Tibial nerve (tissue), 4 donors: ENCODE measurements at regions not wholly inside any gene's neighbourhood (a gene's known extent, or its start where the extent isn't known, plus 50 kb on each side); places are given as distances from the start of the nearest gene placed in this dataset.

Experiments used
- DNase-seq, 2 donors: peaks; one replicate each; pipeline ENCODE4 v3.0.0-alpha.2; 2019; ENCODE audit warnings: low spot score in 2 of 2
- H3K27ac ChIP-seq, 4 donors: fragments of 200-600 bp; sonication (generic) in 3 of 4; one replicate each; pipeline ENCODE4 v1.5.1; 2017 to 2019; ENCODE audit warnings: mild to moderate bottlenecking in 1 of 4
- H3K27me3 ChIP-seq, 2 donors: fragments of 200-600 bp; sonication (generic) in 1 of 2; one replicate each; pipeline versions ENCODE4 v1.5.1 to v1.6.0; 2017 to 2019
- H3K36me3 ChIP-seq, 3 donors: fragments of 200-600 bp; sonication (generic); one replicate each; pipeline ENCODE4 v1.5.1; 2018 to 2019
- H3K4me1 ChIP-seq, 4 donors: fragments of 200-600 bp; sonication (generic) in 3 of 4; one replicate each; pipeline ENCODE4 v1.5.1; 2017 to 2019
- H3K4me3 ChIP-seq, 4 donors: fragments of 200-600 bp; sonication (generic) in 3 of 4; one replicate each; pipeline ENCODE4 v1.5.1; 2017 to 2019; ENCODE audit warnings: mild to moderate bottlenecking in 1 of 4, moderate library complexity in 1 of 4
- H3K9me3 ChIP-seq, 4 donors: fragments of 200-600 bp; sonication (generic) in 3 of 4; one replicate each; pipeline ENCODE4 v1.5.1; 2017 to 2019
- EP300 ChIP-seq, 2 donors: sonication (generic); formaldehyde crosslinking; IDR thresholded peaks; one replicate each; pipeline ENCODE4 v1.6.1; 2017; ENCODE audit warnings: antibody characterized with exemption in 2 of 2, mild to moderate bottlenecking in 1 of 2
- POLR2A ChIP-seq, 2 donors: fragments of 450-650 bp; IDR thresholded peaks; one replicate each; pipeline ENCODE4 v1.6.1; 2017; ENCODE audit warnings: antibody characterized with exemption in 2 of 2, mild to moderate bottlenecking in 2 of 2, moderate library complexity in 2 of 2
- WGBS, 2 donors: methylation state at CpG; one replicate each; pipeline ENCODE4 v1.1.5; 2018; 5-methylcytosine and 5-hydroxymethylcytosine counted together
- TF ChIP-seq, protein P1 (sequence below), 5 experiments: fragments of 200-600 bp in 3 of 5; fragments of 450-650 bp in 2 of 5; sonication (generic) in 3 of 5; IDR thresholded peaks; one replicate each; pipeline ENCODE4 v1.5.1; 2016 to 2019; ENCODE audit warnings: antibody characterized with exemption in 5 of 5, mild to moderate bottlenecking in 3 of 5, moderate library complexity in 2 of 5

- no peak overlapping the region for H3K4me3 ChIP-seq
- H3K9me3 ChIP-seq: no peaks in the 10 kb centered on the region
- no peaks in the 10 kb centered on the region for H3K36me3 ChIP-seq
- TF ChIP-seq EP300 (IDR thresholded peaks at IDR 0.05) (no peak), POLR2A (IDR thresholded peaks at IDR 0.05) (no peak)
- TF ChIP-seq, protein P1, sequence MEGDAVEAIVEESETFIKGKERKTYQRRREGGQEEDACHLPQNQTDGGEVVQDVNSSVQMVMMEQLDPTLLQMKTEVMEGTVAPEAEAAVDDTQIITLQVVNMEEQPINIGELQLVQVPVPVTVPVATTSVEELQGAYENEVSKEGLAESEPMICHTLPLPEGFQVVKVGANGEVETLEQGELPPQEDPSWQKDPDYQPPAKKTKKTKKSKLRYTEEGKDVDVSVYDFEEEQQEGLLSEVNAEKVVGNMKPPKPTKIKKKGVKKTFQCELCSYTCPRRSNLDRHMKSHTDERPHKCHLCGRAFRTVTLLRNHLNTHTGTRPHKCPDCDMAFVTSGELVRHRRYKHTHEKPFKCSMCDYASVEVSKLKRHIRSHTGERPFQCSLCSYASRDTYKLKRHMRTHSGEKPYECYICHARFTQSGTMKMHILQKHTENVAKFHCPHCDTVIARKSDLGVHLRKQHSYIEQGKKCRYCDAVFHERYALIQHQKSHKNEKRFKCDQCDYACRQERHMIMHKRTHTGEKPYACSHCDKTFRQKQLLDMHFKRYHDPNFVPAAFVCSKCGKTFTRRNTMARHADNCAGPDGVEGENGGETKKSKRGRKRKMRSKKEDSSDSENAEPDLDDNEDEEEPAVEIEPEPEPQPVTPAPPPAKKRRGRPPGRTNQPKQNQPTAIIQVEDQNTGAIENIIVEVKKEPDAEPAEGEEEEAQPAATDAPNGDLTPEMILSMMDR (IDR thresholded peaks at IDR 0.05): no peak
- no peak overlapping the region for H3K27ac ChIP-seq
- H3K4me1 ChIP-seq: peaks cover 0 to 14% (median 0%) of the 10 kb centered on the region in 4 donors
- WGBS, 2 donors: 56 to 67% methylated on average over 2 of the region's 2 CpGs
- no peak for DNase-seq
- no peaks in the 10 kb centered on the region for H3K27me3 ChIP-seq
Measured at GRCh38 chr6:134684423-134684795, 265.5 kb downstream of the ALDH8A1 start.

GRCh38 chr6:134683783-134684422 lies 266.0 kb downstream of the ALDH8A1 start:
- 67 to 74% methylated on average over 2 of the region's 2 CpGs for WGBS, 2 donors
- TF ChIP-seq, protein P1 (IDR thresholded peaks at IDR 0.05): no peak
- TF ChIP-seq POLR2A (IDR thresholded peaks at IDR 0.05) (no peak), EP300 (IDR thresholded peaks at IDR 0.05) (no peak)
- no peak for DNase-seq
- no peaks in the 10 kb centered on the region for H3K36me3 ChIP-seq
- H3K4me1 ChIP-seq: peaks cover 0 to 9% (median 0%) of the 10 kb centered on the region in 4 donors
- no peak overlapping the region for H3K27ac ChIP-seq
- no peaks in the 10 kb centered on the region for H3K27me3 ChIP-seq
- H3K4me3 ChIP-seq: no peak overlapping the region
- H3K9me3 ChIP-seq: no peaks in the 10 kb centered on the region

DNA sequence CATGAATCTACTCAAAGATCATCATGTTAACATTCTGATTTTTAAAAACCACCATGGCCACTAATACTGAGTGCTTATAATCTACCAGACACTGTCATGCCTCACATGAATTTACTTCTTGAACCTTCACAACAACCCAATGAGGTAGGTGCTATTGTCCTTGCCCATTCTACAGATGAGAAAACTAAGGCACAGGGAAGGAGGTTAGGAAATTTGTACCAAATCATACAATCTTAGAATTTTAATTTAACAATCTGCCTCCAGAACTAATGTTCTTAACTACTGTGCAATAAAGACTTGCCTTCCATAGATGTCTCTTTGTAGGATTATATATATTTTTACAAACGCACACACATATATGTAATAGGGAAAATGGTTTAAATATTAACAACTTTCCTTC lies 269.5 kb downstream of the ALDH8A1 start:
- Histone ChIP-seq H3K27me3 (no peaks in the 10 kb centered on the region), H3K4me3 (no peak overlapping the region), H3K9me3 (no peaks in the 10 kb centered on the region), H3K36me3 (no peaks in the 10 kb centered on the region), H3K27ac (no peak overlapping the region), H3K4me1 (no peaks in the 10 kb centered on the region)
- DNase-seq: no peak
- TF ChIP-seq POLR2A (IDR thresholded peaks at IDR 0.05): no peak
- TF ChIP-seq, protein P1 (IDR thresholded peaks at IDR 0.05): no peak
- 97 to 100% methylated on average over 1 of the region's 1 CpG for WGBS, 2 donors

- no peaks in the 10 kb centered on the region for H3K27me3 ChIP-seq
- no peaks in the 10 kb centered on the region for H3K9me3 ChIP-seq
- WGBS, 2 donors: 83 to 97% methylated on average over 3 of the region's 3 CpGs
- TF ChIP-seq, protein P1 (IDR thresholded peaks at IDR 0.05): no peak
- no peak for TF ChIP-seq EP300 (IDR thresholded peaks at IDR 0.05)
- TF ChIP-seq POLR2A (IDR thresholded peaks at IDR 0.05): no peak
- H3K4me3 ChIP-seq: no peak overlapping the region
- DNase-seq: no peak
- no peaks in the 10 kb centered on the region for H3K36me3 ChIP-seq
- no peaks in the 10 kb centered on the region for H3K4me1 ChIP-seq
- no peak overlapping the region for H3K27ac ChIP-seq
Measured at GRCh38 chr6:134680021-134680420, 269.9 kb downstream of the ALDH8A1 start.

GRCh38 chr6:134678436-134678889 lies 271.4 kb downstream of the ALDH8A1 start:
- no peaks in the 10 kb centered on the region for H3K9me3 ChIP-seq
- H3K27ac ChIP-seq: no peak overlapping the region
- no peaks in the 10 kb centered on the region for H3K27me3 ChIP-seq
- H3K4me1 ChIP-seq: no peaks in the 10 kb centered on the region
- H3K4me3 ChIP-seq: no peak overlapping the region
- TF ChIP-seq, protein P1 (IDR thresholded peaks at IDR 0.05): no peak
- TF ChIP-seq POLR2A (IDR thresholded peaks at IDR 0.05) (no peak), EP300 (IDR thresholded peaks at IDR 0.05) (no peak)
- WGBS, 2 donors: 51 to 55% methylated on average over 7 of the region's 7 CpGs
- H3K36me3 ChIP-seq: no peaks in the 10 kb centered on the region
- DNase-seq: no peak
